ENCODE measurements at regions not wholly inside any gene's neighbourhood (a gene's known extent, or its start where the extent isn't known, plus 50 kb on each side); places are given as distances from the start of the nearest gene placed in this dataset.

DNA sequence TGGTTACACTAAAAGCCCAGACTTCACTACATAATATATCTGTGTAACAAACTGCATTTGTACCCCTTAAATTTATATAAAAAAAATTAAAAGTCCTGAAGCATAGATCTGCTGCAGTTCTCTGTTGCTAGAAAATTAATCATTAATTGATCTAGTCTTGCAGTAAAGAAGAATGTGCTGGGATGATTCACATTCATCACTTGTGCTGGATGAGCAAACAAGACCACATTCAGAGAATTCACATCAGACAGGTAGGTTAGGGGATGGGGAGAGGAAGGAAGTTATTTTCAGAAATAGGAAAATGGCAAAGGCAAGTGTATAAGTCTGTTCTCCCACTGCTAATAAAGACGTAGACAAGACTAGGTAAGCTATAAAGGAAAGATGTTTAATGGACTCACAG, 1019.0 kb downstream of the KCNMA1 start:
- TF ChIP-seq SUZ12 (IDR thresholded peaks at IDR 0.05; ENCODE audit: extremely low read depth, insufficient read depth, insufficient read length) (no peak), YY1 (IDR thresholded peaks at IDR 0.05; ENCODE audit: insufficient read depth, insufficient read length) (no peak), ZNF274 (IDR thresholded peaks at IDR 0.05; ENCODE audit: low read depth, low read length) (no peak)
